Astrocyte (in vitro differentiated cells and primary cell): ENCODE measurements at regions not wholly inside any gene's neighbourhood (a gene's known extent, or its start where the extent isn't known, plus 50 kb on each side); places are given as distances from the start of the nearest gene placed in this dataset.

Experiments used
- DNase-seq: peaks from one replicate; pipeline ENCODE4 v3.0.0-alpha.2; 2010; ENCODE audit warnings: low read depth
- FAIRE-seq: peaks from 2 replicates; lab custom pipeline; 2011; peaks lifted over from hg19 to GRCh38; lab: Jason Lieb, UNC
- H2AFZ ChIP-seq: 2 replicates; pipeline ENCODE4 v1.6.0; 2012; ENCODE audit warnings: low read depth, low read length, inconsistent platforms
- H3K27ac ChIP-seq: 2 replicates; pipeline ENCODE4 v1.5.1; 2011; ENCODE audit warnings: low read depth, low read length, inconsistent platforms
- H3K27me3 ChIP-seq: 2 replicates; pipeline ENCODE4 v1.6.0; 2011; ENCODE audit warnings: low read length, inconsistent platforms; ENCODE audit not compliant: insufficient read depth
- H3K36me3 ChIP-seq: 2 replicates; pipeline ENCODE4 v1.5.1; 2011; ENCODE audit warnings: low read length, inconsistent platforms; ENCODE audit not compliant: insufficient read depth
- H3K4me1 ChIP-seq: 2 replicates; pipeline ENCODE4 v1.5.1; 2011; ENCODE audit warnings: low read length, inconsistent platforms; ENCODE audit not compliant: insufficient read depth
- H3K4me2 ChIP-seq: 2 replicates; pipeline ENCODE4 v1.6.0; 2012; ENCODE audit warnings: low read length, inconsistent platforms
- H3K4me3 ChIP-seq: 2 replicates; pipeline ENCODE4 v1.5.1; 2011; ENCODE audit warnings: low read depth, mild to moderate bottlenecking, low read length, inconsistent platforms; ENCODE audit not compliant: insufficient read depth
- H3K79me2 ChIP-seq: 2 replicates; pipeline ENCODE4 v1.6.0; 2012; ENCODE audit warnings: mild to moderate bottlenecking, low read length, inconsistent platforms; ENCODE audit not compliant: insufficient read depth
- H3K9ac ChIP-seq: 2 replicates; pipeline ENCODE4 v1.6.0; 2012; ENCODE audit warnings: mild to moderate bottlenecking, low read length, inconsistent platforms
- H3K9me3 ChIP-seq: 2 replicates; pipeline ENCODE4 v1.5.1; 2012; ENCODE audit warnings: low read depth, mild to moderate bottlenecking, low read length, inconsistent platforms; ENCODE audit not compliant: insufficient read depth
- H4K20me1 ChIP-seq: 2 replicates; pipeline ENCODE4 v1.6.0; 2012; ENCODE audit warnings: low read length, inconsistent platforms; ENCODE audit not compliant: insufficient read depth
- H3K27ac Mint-ChIP-seq: one replicate; pipeline ENCODE4 v1.8.0; 2021; ENCODE audit warnings: mild to moderate bottlenecking, mixed read lengths; ENCODE audit not compliant: unreplicated experiment
- H3K27me3 Mint-ChIP-seq: one replicate; pipeline ENCODE4 v1.8.0; 2021; ENCODE audit warnings: low read depth, mixed read lengths; ENCODE audit not compliant: unreplicated experiment
- H3K36me3 Mint-ChIP-seq: one replicate; pipeline ENCODE4 v1.8.0; 2021; ENCODE audit warnings: low read depth, mixed read lengths; ENCODE audit not compliant: unreplicated experiment
- H3K4me1 Mint-ChIP-seq: one replicate; pipeline ENCODE4 v1.8.0; 2021; ENCODE audit warnings: low read depth, mixed read lengths; ENCODE audit not compliant: unreplicated experiment
- H3K4me3 Mint-ChIP-seq: one replicate; pipeline ENCODE4 v1.8.0; 2021; ENCODE audit warnings: mild to moderate bottlenecking, moderate library complexity, mixed read lengths; ENCODE audit not compliant: unreplicated experiment
- H3K9me3 Mint-ChIP-seq: one replicate; pipeline ENCODE4 v1.8.0; 2021; ENCODE audit warnings: mild to moderate bottlenecking, mixed read lengths; ENCODE audit not compliant: unreplicated experiment
- EZH2 ChIP-seq: IDR thresholded peaks from 2 replicates; pipeline ENCODE4 v1.6.1; 2012; ENCODE audit warnings: mild to moderate bottlenecking, low read length, inconsistent platforms; ENCODE audit not compliant: insufficient read depth
- TF ChIP-seq, protein P1 (sequence below): IDR thresholded peaks from 2 replicates; pipeline ENCODE4 v1.5.1; 2011; ENCODE audit warnings: low read depth, mild to moderate bottlenecking, inconsistent platforms, low read length, moderate library complexity; ENCODE audit not compliant: insufficient read depth

- no peaks in the 10 kb centered on the region for H3K27me3 ChIP-seq
- no peak for TF ChIP-seq EZH2
- no peak overlapping the region for H3K27ac ChIP-seq
- H3K9me3 Mint-ChIP-seq = peaks cover 4% of the 10 kb centered on the region
- H3K9ac ChIP-seq = no peak overlapping the region
- H3K27ac Mint-ChIP-seq = no peak overlapping the region
- no peak overlapping the region for H2AFZ ChIP-seq
- H3K4me1 ChIP-seq = no peaks in the 10 kb centered on the region
- DNase-seq (no peak), FAIRE-seq (no peak)
- no peaks in the 10 kb centered on the region for H3K36me3 Mint-ChIP-seq
- peaks cover 29% of the 10 kb centered on the region for H3K4me1 Mint-ChIP-seq
- H3K9me3 ChIP-seq = no peaks in the 10 kb centered on the region
- no peaks in the 10 kb centered on the region for H3K36me3 ChIP-seq
- H3K4me3 ChIP-seq = no peak overlapping the region
- H3K79me2 ChIP-seq = no peaks in the 10 kb centered on the region
- no peak overlapping the region for H3K4me3 Mint-ChIP-seq
- H3K27me3 Mint-ChIP-seq = peaks cover 3% of the 10 kb centered on the region
- H4K20me1 ChIP-seq = no peaks in the 10 kb centered on the region
- H3K4me2 ChIP-seq = no peak overlapping the region
These were observed 232.6 kb downstream of the ABHD5 start for GRCh38 chr3:43923104-43923882.

GRCh38 chr3:43926055-43926454 is 235.3 kb downstream of the ABHD5 start:
- Histone ChIP-seq H3K27ac (no peak overlapping the region), H4K20me1 (no peaks in the 10 kb centered on the region), H3K4me1 (no peaks in the 10 kb centered on the region), H3K36me3 (no peaks in the 10 kb centered on the region), H3K79me2 (no peaks in the 10 kb centered on the region), H3K27me3 (no peaks in the 10 kb centered on the region), H3K4me3 (no peak overlapping the region), H3K9ac (no peak overlapping the region), H2AFZ (no peak overlapping the region), H3K9me3 (no peaks in the 10 kb centered on the region), H3K4me2 (no peak overlapping the region)
- Mint-ChIP-seq H3K4me1 (peaks cover 16% of the 10 kb centered on the region), H3K27me3 (peaks cover 6% of the 10 kb centered on the region), H3K4me3 (no peak overlapping the region), H3K9me3 (peaks cover 4% of the 10 kb centered on the region), H3K36me3 (no peaks in the 10 kb centered on the region), H3K27ac (no peak overlapping the region)
- FAIRE-seq (no peak), DNase-seq (no peak)
- TF ChIP-seq, protein P1, sequence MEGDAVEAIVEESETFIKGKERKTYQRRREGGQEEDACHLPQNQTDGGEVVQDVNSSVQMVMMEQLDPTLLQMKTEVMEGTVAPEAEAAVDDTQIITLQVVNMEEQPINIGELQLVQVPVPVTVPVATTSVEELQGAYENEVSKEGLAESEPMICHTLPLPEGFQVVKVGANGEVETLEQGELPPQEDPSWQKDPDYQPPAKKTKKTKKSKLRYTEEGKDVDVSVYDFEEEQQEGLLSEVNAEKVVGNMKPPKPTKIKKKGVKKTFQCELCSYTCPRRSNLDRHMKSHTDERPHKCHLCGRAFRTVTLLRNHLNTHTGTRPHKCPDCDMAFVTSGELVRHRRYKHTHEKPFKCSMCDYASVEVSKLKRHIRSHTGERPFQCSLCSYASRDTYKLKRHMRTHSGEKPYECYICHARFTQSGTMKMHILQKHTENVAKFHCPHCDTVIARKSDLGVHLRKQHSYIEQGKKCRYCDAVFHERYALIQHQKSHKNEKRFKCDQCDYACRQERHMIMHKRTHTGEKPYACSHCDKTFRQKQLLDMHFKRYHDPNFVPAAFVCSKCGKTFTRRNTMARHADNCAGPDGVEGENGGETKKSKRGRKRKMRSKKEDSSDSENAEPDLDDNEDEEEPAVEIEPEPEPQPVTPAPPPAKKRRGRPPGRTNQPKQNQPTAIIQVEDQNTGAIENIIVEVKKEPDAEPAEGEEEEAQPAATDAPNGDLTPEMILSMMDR = no peak
- no peak for TF ChIP-seq EZH2

DNA sequence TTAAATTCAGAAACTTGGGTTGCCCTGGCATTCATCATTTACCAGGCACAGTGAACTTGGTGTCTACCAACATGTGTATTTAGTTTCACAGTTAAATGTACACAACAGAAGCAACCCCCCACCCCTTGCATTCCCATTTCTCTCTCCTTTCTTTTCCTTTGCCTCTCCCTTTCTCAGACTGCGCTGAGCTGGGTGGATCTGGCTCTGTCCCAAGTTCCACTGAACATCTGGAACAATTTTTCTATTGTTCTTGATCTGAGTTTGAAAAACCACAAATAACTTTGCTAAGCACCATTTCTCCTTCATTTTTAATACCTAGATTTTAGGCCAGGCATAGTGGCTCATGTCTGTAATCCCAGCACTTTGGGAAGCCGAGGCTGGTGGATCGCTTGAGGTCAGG is 242.2 kb downstream of the ABHD5 start:
- Histone ChIP-seq H3K27ac (no peak overlapping the region), H2AFZ (no peak overlapping the region), H3K4me1 (no peaks in the 10 kb centered on the region), H4K20me1 (no peaks in the 10 kb centered on the region), H3K4me2 (no peak overlapping the region), H3K9ac (no peak overlapping the region), H3K27me3 (no peaks in the 10 kb centered on the region), H3K36me3 (no peaks in the 10 kb centered on the region), H3K4me3 (no peak overlapping the region), H3K9me3 (no peaks in the 10 kb centered on the region), H3K79me2 (no peaks in the 10 kb centered on the region)
- DNase-seq (no peak), FAIRE-seq (no peak)
- peaks cover 14% of the 10 kb centered on the region for H3K9me3 Mint-ChIP-seq
- no peak overlapping the region for H3K27ac Mint-ChIP-seq
- peaks cover 19% of the 10 kb centered on the region for H3K27me3 Mint-ChIP-seq
- H3K4me3 Mint-ChIP-seq = no peak overlapping the region
- H3K36me3 Mint-ChIP-seq = no peaks in the 10 kb centered on the region
- no peak for TF ChIP-seq EZH2
- TF ChIP-seq, protein P1 = no peak
- peaks cover 3% of the 10 kb centered on the region for H3K4me1 Mint-ChIP-seq
